ENCODE measurements at regions not wholly inside any gene's neighbourhood (a gene's known extent, or its start where the extent isn't known, plus 50 kb on each side); places are given as distances from the start of the nearest gene placed in this dataset.

DNA sequence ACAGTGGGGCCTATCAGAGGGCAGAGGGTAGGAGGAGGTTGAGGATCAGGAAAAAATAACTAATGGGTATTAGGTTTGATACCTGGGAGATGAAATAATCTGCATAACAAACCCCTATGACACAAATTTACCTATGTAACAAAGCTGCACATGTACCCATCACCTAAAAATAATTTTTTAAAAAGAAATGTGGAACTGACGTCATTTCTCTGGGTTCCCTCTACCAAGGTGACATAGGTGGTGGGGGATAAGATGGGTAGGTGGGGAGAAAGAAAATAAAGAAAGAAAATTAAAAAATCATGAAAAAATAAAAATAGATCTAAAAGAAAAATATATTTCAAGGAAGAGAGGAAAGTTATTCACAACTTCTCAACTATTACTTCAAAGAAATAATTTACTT lies 153.1 kb upstream of the SORCS1 start:
- ATAC-seq: no peak
- H3K36me3 ChIP-seq (ENCODE audit: control insufficient read depth, insufficient read depth, low read length): no peaks in the 10 kb centered on the region
- H3K27me3 ChIP-seq (ENCODE audit: control insufficient read depth, insufficient read depth, low read length): no peaks in the 10 kb centered on the region
- no peak overlapping the region for H3K4me3 ChIP-seq (ENCODE audit: low read depth in 2 of 2, low read length in 2 of 2)
- no peak overlapping the region for H3K27ac ChIP-seq (ENCODE audit: low read length)
- no peaks in the 10 kb centered on the region for H3K4me1 ChIP-seq (ENCODE audit: control insufficient read depth, insufficient read depth, low read length)
- in situ Hi-C loops (cut with HindIII; ENCODE audit: low pct_unique_long_range_greater_than_20kb, low sequenced_read_pairs) (no loop called here), intact Hi-C loops (cut with micrococcal nuclease; ENCODE audit: unreplicated experiment) (no loop called here)
- no TSS peak for BruUV-seq (replicated peaks)
- no peak for TF ChIP-seq POLR2AphosphoS5 (IDR thresholded peaks at IDR 0.05; ENCODE audit: low read depth, low read length)
- TF ChIP-seq, protein P1, sequence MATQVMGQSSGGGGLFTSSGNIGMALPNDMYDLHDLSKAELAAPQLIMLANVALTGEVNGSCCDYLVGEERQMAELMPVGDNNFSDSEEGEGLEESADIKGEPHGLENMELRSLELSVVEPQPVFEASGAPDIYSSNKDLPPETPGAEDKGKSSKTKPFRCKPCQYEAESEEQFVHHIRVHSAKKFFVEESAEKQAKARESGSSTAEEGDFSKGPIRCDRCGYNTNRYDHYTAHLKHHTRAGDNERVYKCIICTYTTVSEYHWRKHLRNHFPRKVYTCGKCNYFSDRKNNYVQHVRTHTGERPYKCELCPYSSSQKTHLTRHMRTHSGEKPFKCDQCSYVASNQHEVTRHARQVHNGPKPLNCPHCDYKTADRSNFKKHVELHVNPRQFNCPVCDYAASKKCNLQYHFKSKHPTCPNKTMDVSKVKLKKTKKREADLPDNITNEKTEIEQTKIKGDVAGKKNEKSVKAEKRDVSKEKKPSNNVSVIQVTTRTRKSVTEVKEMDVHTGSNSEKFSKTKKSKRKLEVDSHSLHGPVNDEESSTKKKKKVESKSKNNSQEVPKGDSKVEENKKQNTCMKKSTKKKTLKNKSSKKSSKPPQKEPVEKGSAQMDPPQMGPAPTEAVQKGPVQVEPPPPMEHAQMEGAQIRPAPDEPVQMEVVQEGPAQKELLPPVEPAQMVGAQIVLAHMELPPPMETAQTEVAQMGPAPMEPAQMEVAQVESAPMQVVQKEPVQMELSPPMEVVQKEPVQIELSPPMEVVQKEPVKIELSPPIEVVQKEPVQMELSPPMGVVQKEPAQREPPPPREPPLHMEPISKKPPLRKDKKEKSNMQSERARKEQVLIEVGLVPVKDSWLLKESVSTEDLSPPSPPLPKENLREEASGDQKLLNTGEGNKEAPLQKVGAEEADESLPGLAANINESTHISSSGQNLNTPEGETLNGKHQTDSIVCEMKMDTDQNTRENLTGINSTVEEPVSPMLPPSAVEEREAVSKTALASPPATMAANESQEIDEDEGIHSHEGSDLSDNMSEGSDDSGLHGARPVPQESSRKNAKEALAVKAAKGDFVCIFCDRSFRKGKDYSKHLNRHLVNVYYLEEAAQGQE (IDR thresholded peaks at IDR 0.05; ENCODE audit: insufficient read depth in 1 of 2, low read depth in 2 of 2, low read length in 1 of 2): no peak
- TF ChIP-seq SIN3A (IDR thresholded peaks at IDR 0.05; ENCODE audit: borderline replicate concordance, insufficient read depth, low read depth, low read length): no peak
- no peak for TF ChIP-seq TCF7L2 (IDR thresholded peaks at IDR 0.05; ENCODE audit: low read depth, low read length)
- TF ChIP-seq, protein P2, sequence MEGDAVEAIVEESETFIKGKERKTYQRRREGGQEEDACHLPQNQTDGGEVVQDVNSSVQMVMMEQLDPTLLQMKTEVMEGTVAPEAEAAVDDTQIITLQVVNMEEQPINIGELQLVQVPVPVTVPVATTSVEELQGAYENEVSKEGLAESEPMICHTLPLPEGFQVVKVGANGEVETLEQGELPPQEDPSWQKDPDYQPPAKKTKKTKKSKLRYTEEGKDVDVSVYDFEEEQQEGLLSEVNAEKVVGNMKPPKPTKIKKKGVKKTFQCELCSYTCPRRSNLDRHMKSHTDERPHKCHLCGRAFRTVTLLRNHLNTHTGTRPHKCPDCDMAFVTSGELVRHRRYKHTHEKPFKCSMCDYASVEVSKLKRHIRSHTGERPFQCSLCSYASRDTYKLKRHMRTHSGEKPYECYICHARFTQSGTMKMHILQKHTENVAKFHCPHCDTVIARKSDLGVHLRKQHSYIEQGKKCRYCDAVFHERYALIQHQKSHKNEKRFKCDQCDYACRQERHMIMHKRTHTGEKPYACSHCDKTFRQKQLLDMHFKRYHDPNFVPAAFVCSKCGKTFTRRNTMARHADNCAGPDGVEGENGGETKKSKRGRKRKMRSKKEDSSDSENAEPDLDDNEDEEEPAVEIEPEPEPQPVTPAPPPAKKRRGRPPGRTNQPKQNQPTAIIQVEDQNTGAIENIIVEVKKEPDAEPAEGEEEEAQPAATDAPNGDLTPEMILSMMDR (IDR thresholded peaks at IDR 0.05): no peak
- ChIA-PET CTCF (no interaction called here), POLR2A (no interaction called here)
- no peaks in the 10 kb centered on the region for H3K9me3 ChIP-seq (ENCODE audit: control insufficient read depth, insufficient read depth, low read depth, low read length)
- no peak for DNase-seq (ENCODE audit: low read depth, low spot score)

DNA sequence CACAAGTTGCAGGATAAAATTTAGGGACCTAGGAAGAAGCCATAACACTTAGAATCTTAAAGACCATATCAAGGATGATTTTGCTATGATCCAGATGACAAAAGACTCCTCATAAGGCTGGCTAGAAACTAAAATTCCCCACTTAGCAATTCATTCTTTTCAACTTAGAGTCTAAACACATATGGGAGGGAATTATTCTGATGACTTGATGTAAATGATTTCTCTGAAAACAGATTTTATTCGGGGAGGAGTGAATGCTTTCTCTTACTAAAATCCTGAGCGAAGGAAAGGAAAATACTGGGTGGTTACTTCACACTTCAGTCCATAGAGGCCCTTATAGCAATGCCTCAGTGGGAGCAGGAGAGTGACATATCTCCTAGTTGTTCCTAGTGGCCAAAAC lies 138.7 kb upstream of the SORCS1 start:
- Histone ChIP-seq H3K27ac (ENCODE audit: low read length) (no peak overlapping the region), H3K9me3 (ENCODE audit: control insufficient read depth, insufficient read depth, low read depth, low read length) (no peaks in the 10 kb centered on the region), H3K36me3 (ENCODE audit: control insufficient read depth, insufficient read depth, low read length) (no peaks in the 10 kb centered on the region), H3K4me3 (ENCODE audit: low read depth in 2 of 2, low read length in 2 of 2) (no peak overlapping the region), H3K4me1 (ENCODE audit: control insufficient read depth, insufficient read depth, low read length) (no peaks in the 10 kb centered on the region), H3K27me3 (ENCODE audit: control insufficient read depth, insufficient read depth, low read length) (no peaks in the 10 kb centered on the region)
- in situ Hi-C loops (cut with HindIII; ENCODE audit: low pct_unique_long_range_greater_than_20kb, low sequenced_read_pairs): no loop called here
- CTCF ChIA-PET: no interaction called here
- intact Hi-C loops (cut with micrococcal nuclease; ENCODE audit: unreplicated experiment): no loop called here
- no TSS peak for BruUV-seq (replicated peaks)
- DNase-seq (ENCODE audit: low read depth, low spot score) (no peak), ATAC-seq (no peak)
- POLR2A ChIA-PET: no interaction called here
- TF ChIP-seq, protein P2 (IDR thresholded peaks at IDR 0.05): no peak
- TF ChIP-seq POLR2AphosphoS5 (IDR thresholded peaks at IDR 0.05; ENCODE audit: low read depth, low read length) (no peak), SIN3A (IDR thresholded peaks at IDR 0.05; ENCODE audit: borderline replicate concordance, insufficient read depth, low read depth, low read length) (no peak), TCF7L2 (IDR thresholded peaks at IDR 0.05; ENCODE audit: low read depth, low read length) (no peak)
- TF ChIP-seq, protein P1 (IDR thresholded peaks at IDR 0.05; ENCODE audit: insufficient read depth in 1 of 2, low read depth in 2 of 2, low read length in 1 of 2): no peak

Data from Panc1 (cell line).